ENCODE measurements at regions not wholly inside any gene's neighbourhood (a gene's known extent, or its start where the extent isn't known, plus 50 kb on each side); places are given as distances from the start of the nearest gene placed in this dataset.

- no peak for TF ChIP-seq SIN3A (conservative IDR thresholded peaks at IDR 0.05 in 1 of 2, IDR thresholded peaks at IDR 0.05 in 1 of 2; ENCODE audit: low read depth in 1 of 2, low read length in 2 of 2)
These were observed 157.4 kb downstream of the CD47 start (continued) for GRCh38 chr3:107933450-107933849.

GRCh38 chr3:107931326-107931725, 159.5 kb downstream of the CD47 start:
- no peaks in the 10 kb centered on the region for H3K36me3 ChIP-seq (ENCODE audit: control insufficient read depth in 2 of 4, insufficient read depth in 4 of 4, low read length in 3 of 4)
- H3K79me2 ChIP-seq (ENCODE audit: control insufficient read depth in 1 of 2, insufficient read depth in 2 of 2, low read length in 2 of 2) = no peaks in the 10 kb centered on the region
- H3K27ac ChIP-seq (ENCODE audit: low read depth, low read length) = no peak overlapping the region
- no peak for DNase-seq (ENCODE audit: low read depth in 1 of 2, low spot score in 2 of 2)
- no peak overlapping the region for H4K5ac ChIP-seq (ENCODE audit: insufficient read length, low read depth, low read length)
- no peak overlapping the region for H2BK15ac ChIP-seq (ENCODE audit: low read length)
- H3K56ac ChIP-seq (replicated peaks; ENCODE audit: insufficient read length, low read depth, low read length) = no peak overlapping the region
- H2BK120ac ChIP-seq (replicated peaks; ENCODE audit: low read depth, low read length) = no peak overlapping the region
- H4K20me1 ChIP-seq (replicated peaks in 1 of 2; ENCODE audit: control insufficient read depth in 1 of 2, insufficient read depth in 2 of 2, low read length in 2 of 2) = no peaks in the 10 kb centered on the region
- H2BK20ac ChIP-seq (ENCODE audit: low read length) = no peak overlapping the region
- no peak overlapping the region for H3K23ac ChIP-seq (ENCODE audit: insufficient read length)
- H3K27me3 ChIP-seq (replicated peaks in 1 of 4; ENCODE audit: control insufficient read depth in 3 of 4, extremely low read depth in 1 of 4, insufficient read depth in 3 of 4, low read length in 3 of 4) = peaks cover 2 to 9% (median 6%) of the 10 kb centered on the region in 4 experiments
- ChIA-PET CTCF (ENCODE audit: partially characterized antibody) (interaction anchor here (1.1 kb wide), 1 partner anchor 19 kb away, joined by 3 read pairs; no protein-coding TSS in a partner anchor), POLR2A (ENCODE audit: partially characterized antibody) (no interaction called here)
- peaks cover 0 to 4% of the 10 kb centered on the region in 2 experiments; a peak in 1 of 4 replicates for H3K9me3 ChIP-seq (ENCODE audit: insufficient read depth in 2 of 2, low read depth in 1 of 2, low read length in 1 of 2)
- no peak overlapping the region for H3K4me2 ChIP-seq (ENCODE audit: insufficient read depth in 1 of 2, low read depth in 2 of 2, low read length in 2 of 2)
- no peak overlapping the region for H3K9ac ChIP-seq (replicated peaks in 1 of 4; ENCODE audit: extremely low read depth in 1 of 4, low read depth in 3 of 4, low read length in 3 of 4)
- peaks cover 0 to 5% (median 0%) of the 10 kb centered on the region in 4 experiments; a peak in 3 of 7 replicates for H3K4me1 ChIP-seq (replicated peaks in 1 of 4; ENCODE audit: control insufficient read depth in 3 of 4, insufficient read depth in 4 of 4, low read length in 3 of 4)
- H3K18ac ChIP-seq (ENCODE audit: extremely low read depth, low read length) = no peak overlapping the region
- H2BK5ac ChIP-seq (ENCODE audit: low read depth, low read length) = no peak overlapping the region
- H3K14ac ChIP-seq (ENCODE audit: insufficient read length) = no peak overlapping the region
- H3K4me3 ChIP-seq (ENCODE audit: extremely low read depth in 1 of 4, insufficient read depth in 2 of 4, low read depth in 3 of 4, low read length in 4 of 4) = no peak overlapping the region
- no peak overlapping the region for H3K4ac ChIP-seq (replicated peaks; ENCODE audit: insufficient read length, low read depth, low read length)
- no peaks in the 10 kb centered on the region for H3K79me1 ChIP-seq (ENCODE audit: low read depth, low read length)
- FAIRE-seq = no peak
- no peak overlapping the region for H2AFZ ChIP-seq (ENCODE audit: low read length)
- H2BK12ac ChIP-seq (ENCODE audit: low read depth, low read length) = no peak overlapping the region
- no peak overlapping the region for H4K8ac ChIP-seq (ENCODE audit: extremely low read depth, insufficient read depth, low read length)
- peaks cover 3% of the 10 kb centered on the region; the same call in 1 of the 2 replicates for H3K23me2 ChIP-seq (ENCODE audit: low read depth, low read length)
- no peak overlapping the region for H4K91ac ChIP-seq (replicated peaks; ENCODE audit: insufficient read length, low read length)
- H2AK5ac ChIP-seq (ENCODE audit: low read depth, low read length) = no peak overlapping the region
- TF ChIP-seq TBP (IDR thresholded peaks at IDR 0.05; ENCODE audit: low read depth, low read length) = no peak
- no peak for TF ChIP-seq HDAC2 (IDR thresholded peaks at IDR 0.05; ENCODE audit: borderline replicate concordance in 1 of 2, low read depth in 2 of 2, low read length in 2 of 2)
- no peak for TF ChIP-seq POLR2AphosphoS5 (IDR thresholded peaks at IDR 0.05; ENCODE audit: low read depth, low read length)
- TF ChIP-seq SIN3A (conservative IDR thresholded peaks at IDR 0.05 in 1 of 2, IDR thresholded peaks at IDR 0.05 in 1 of 2; ENCODE audit: low read depth in 1 of 2, low read length in 2 of 2) = no peak
- no peak for TF ChIP-seq CEBPB (IDR thresholded peaks at IDR 0.05; ENCODE audit: low read depth, low read length)
- TF ChIP-seq KDM4A (IDR thresholded peaks at IDR 0.05; ENCODE audit: low read depth, low read length, severe bottlenecking) = no peak
- TF ChIP-seq KDM1A (IDR thresholded peaks at IDR 0.05; ENCODE audit: borderline replicate concordance, low read length) = no peak
- no peak for TF ChIP-seq TEAD4 (IDR thresholded peaks at IDR 0.05; ENCODE audit: low read depth, low read length)
- no peak for TF ChIP-seq EP300 (IDR thresholded peaks at IDR 0.05; ENCODE audit: borderline replicate concordance in 1 of 2, low read depth in 2 of 2, low read length in 2 of 2)
- no peak for TF ChIP-seq MAFK (IDR thresholded peaks at IDR 0.05; ENCODE audit: low read depth, low read length)
- no peak for TF ChIP-seq SRF (IDR thresholded peaks at IDR 0.05; ENCODE audit: low read depth, low read length)
- no peak for TF ChIP-seq ASH2L (IDR thresholded peaks at IDR 0.05; ENCODE audit: low read length)
